ENCODE measurements at regions not wholly inside any gene's neighbourhood (a gene's known extent, or its start where the extent isn't known, plus 50 kb on each side); places are given as distances from the start of the nearest gene placed in this dataset.
"Not testable (repeated sequence)": the region's sequence is repeated elsewhere in the genome, so short reads cannot be mapped to it uniquely, and the experiment has no call there.

- TF ChIP-seq CHD4 (IDR thresholded peaks at IDR 0.05; ENCODE audit: borderline replicate concordance); MAX (IDR thresholded peaks at IDR 0.05); RFX5 (IDR thresholded peaks at IDR 0.05): not testable (repeated sequence)
- TF ChIP-seq, protein P1, sequence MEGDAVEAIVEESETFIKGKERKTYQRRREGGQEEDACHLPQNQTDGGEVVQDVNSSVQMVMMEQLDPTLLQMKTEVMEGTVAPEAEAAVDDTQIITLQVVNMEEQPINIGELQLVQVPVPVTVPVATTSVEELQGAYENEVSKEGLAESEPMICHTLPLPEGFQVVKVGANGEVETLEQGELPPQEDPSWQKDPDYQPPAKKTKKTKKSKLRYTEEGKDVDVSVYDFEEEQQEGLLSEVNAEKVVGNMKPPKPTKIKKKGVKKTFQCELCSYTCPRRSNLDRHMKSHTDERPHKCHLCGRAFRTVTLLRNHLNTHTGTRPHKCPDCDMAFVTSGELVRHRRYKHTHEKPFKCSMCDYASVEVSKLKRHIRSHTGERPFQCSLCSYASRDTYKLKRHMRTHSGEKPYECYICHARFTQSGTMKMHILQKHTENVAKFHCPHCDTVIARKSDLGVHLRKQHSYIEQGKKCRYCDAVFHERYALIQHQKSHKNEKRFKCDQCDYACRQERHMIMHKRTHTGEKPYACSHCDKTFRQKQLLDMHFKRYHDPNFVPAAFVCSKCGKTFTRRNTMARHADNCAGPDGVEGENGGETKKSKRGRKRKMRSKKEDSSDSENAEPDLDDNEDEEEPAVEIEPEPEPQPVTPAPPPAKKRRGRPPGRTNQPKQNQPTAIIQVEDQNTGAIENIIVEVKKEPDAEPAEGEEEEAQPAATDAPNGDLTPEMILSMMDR (IDR thresholded peaks at IDR 0.05): not testable (repeated sequence)
Measured at GRCh38 chr10:117430535-117430934, 55.3 kb upstream of the PDZD8 start.

Measured in A549 (cell line).